H1 (cell line): ENCODE measurements at regions not wholly inside any gene's neighbourhood (a gene's known extent, or its start where the extent isn't known, plus 50 kb on each side); places are given as distances from the start of the nearest gene placed in this dataset.

Experiments
- CEBPB ChIP-seq: IDR thresholded peaks from 2 replicates; pipeline ENCODE4 v1.6.1; 2012; ENCODE audit warnings: low read depth, low read length
- HDAC2 ChIP-seq, 2 experiments: fragments of 300-600 bp in 1 of 2; sonication (generic) in 1 of 2; IDR thresholded peaks; 2 replicates each; pipeline ENCODE4 v1.6.1; 2011 to 2012; ENCODE audit warnings: low read depth in 2 of 2, low read length in 2 of 2, mild to moderate bottlenecking in 2 of 2, moderate library complexity in 2 of 2, borderline replicate concordance in 1 of 2, inconsistent platforms in 1 of 2
- POLR2A ChIP-seq, 2 experiments: IDR thresholded peaks; 1 replicate in 1 of 2; 2 replicates in 1 of 2; pipeline ENCODE4 v1.6.1; 2011; ENCODE audit warnings: low read depth in 2 of 2, low read length in 2 of 2, mild to moderate bottlenecking in 2 of 2; ENCODE audit errors: control extremely low read depth in 1 of 2

GRCh38 chr4:107252571-107252970 lies 216.5 kb upstream of the DKK2 start:
- TF ChIP-seq HDAC2 (IDR thresholded peaks at IDR 0.05; ENCODE audit: borderline replicate concordance in 1 of 2, low read depth in 2 of 2, low read length in 2 of 2) (no peak), CEBPB (no peak), POLR2A (IDR thresholded peaks at IDR 0.05; ENCODE audit: control extremely low read depth in 1 of 2, low read depth in 2 of 2, low read length in 2 of 2) (no peak)
